ENCODE measurements at regions not wholly inside any gene's neighbourhood (a gene's known extent, or its start where the extent isn't known, plus 50 kb on each side); places are given as distances from the start of the nearest gene placed in this dataset.

DNA sequence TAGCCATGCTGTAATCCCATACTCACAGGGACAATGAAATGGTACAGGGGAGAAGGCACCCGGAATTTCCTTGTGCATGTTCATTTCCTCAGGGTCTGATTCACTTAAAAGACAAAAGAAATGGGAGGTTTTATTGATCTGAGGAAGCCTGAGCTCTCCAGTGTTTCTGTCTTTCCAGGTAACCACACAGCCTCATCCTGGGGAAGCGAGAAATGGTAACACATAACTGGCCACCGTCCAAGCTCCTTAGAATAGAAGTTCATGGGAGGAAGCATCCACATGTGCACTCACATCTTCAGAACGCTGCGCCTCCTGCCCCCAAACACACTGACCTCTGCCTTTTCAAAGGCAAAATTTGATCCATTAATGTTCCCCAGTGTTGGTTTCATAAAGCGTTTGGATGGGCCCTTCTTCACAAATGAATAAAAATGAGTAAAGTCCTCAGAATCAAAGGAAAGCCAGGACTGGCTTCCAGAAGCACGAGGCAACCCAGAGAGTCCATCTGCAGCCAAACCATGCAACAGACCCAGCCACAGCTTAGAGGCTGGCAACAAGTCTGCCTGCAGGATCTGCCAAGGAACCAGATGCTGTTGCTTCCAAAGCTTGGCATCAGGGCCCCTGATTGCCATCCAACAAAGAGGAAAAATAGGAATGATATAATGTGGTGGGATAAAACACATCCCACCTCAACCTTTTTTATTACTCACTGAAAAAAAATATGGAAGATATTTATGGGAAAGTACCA, 120.3 kb downstream of the ZBTB18 start:
- Histone ChIP-seq H3K79me2 (ENCODE audit: low read depth) (no peaks in the 10 kb centered on the region), H3F3A (ENCODE audit: insufficient read depth, low read depth) (no peaks in the 10 kb centered on the region), H3K27ac (no peak overlapping the region), H3K9me3 (ENCODE audit: insufficient read depth, low read depth) (no peaks in the 10 kb centered on the region), H4K20me1 (ENCODE audit: insufficient read depth) (no peaks in the 10 kb centered on the region), H3K4me3 (no peak overlapping the region), H3K4me1 (replicated peaks; ENCODE audit: insufficient read depth) (no peaks in the 10 kb centered on the region; the same call in 1 of the 2 replicates), H3K9me2 (ENCODE audit: insufficient read depth) (no peaks in the 10 kb centered on the region), H2AFZ (no peak overlapping the region), H3K36me3 (ENCODE audit: low read depth) (no peaks in the 10 kb centered on the region), H3K4me2 (no peak overlapping the region), H3K27me3 (ENCODE audit: insufficient read depth, low read depth) (no peaks in the 10 kb centered on the region)
- TF ChIP-seq CTCF (conservative IDR thresholded peaks at IDR 0.05) (no peak), EZH2 (IDR thresholded peaks at IDR 0.05; ENCODE audit: low read depth) (no peak)
- DNase-seq = no peak
- intact Hi-C loops (cut with micrococcal nuclease; ENCODE audit: unreplicated experiment) = no loop called here
- BruUV-seq (replicated peaks) = no TSS peak
- CTCF ChIA-PET = no interaction called here
- POLR2A ChIA-PET (ENCODE audit: unreplicated experiment) = no interaction called here

- no peaks in the 10 kb centered on the region for H3K9me2 ChIP-seq (ENCODE audit: insufficient read depth)
- TF ChIP-seq CTCF (conservative IDR thresholded peaks at IDR 0.05) = no peak
- no peak for TF ChIP-seq EZH2 (IDR thresholded peaks at IDR 0.05; ENCODE audit: low read depth)
- H3F3A ChIP-seq (ENCODE audit: insufficient read depth, low read depth) = no peaks in the 10 kb centered on the region
- no peak for DNase-seq
- H3K9me3 ChIP-seq (ENCODE audit: insufficient read depth, low read depth) = no peaks in the 10 kb centered on the region
- no peak overlapping the region for H3K4me3 ChIP-seq
- CTCF ChIA-PET = no interaction called here
- no peak overlapping the region for H3K4me2 ChIP-seq
- H3K27me3 ChIP-seq (ENCODE audit: insufficient read depth, low read depth) = no peaks in the 10 kb centered on the region
- no peak overlapping the region for H2AFZ ChIP-seq
- no peaks in the 10 kb centered on the region for H3K79me2 ChIP-seq (ENCODE audit: low read depth)
- POLR2A ChIA-PET (ENCODE audit: unreplicated experiment) = interaction anchor here (0.6 kb wide), 1 partner anchor 58 kb away, joined by 4 read pairs; no protein-coding TSS in a partner anchor
- H3K36me3 ChIP-seq (ENCODE audit: low read depth) = no peaks in the 10 kb centered on the region
- H4K20me1 ChIP-seq (ENCODE audit: insufficient read depth) = no peaks in the 10 kb centered on the region
- intact Hi-C loops (cut with micrococcal nuclease; ENCODE audit: unreplicated experiment) = no loop called here
- no peak overlapping the region for H3K27ac ChIP-seq
- no TSS peak for BruUV-seq (replicated peaks)
- H3K4me1 ChIP-seq (replicated peaks; ENCODE audit: insufficient read depth) = no peaks in the 10 kb centered on the region; the same call in 1 of the 2 replicates
Observed at GRCh38 chr1:244173240-244173639, 122.2 kb downstream of the ZBTB18 start.

GRCh38 chr1:244173769-244174168, 122.7 kb downstream of the ZBTB18 start:
- BruUV-seq (replicated peaks) = no TSS peak
- TF ChIP-seq CTCF (conservative IDR thresholded peaks at IDR 0.05) (no peak), EZH2 (IDR thresholded peaks at IDR 0.05; ENCODE audit: low read depth) (no peak)
- no peaks in the 10 kb centered on the region; the same call in 1 of the 2 replicates for H3K4me1 ChIP-seq (replicated peaks; ENCODE audit: insufficient read depth)
- H3K36me3 ChIP-seq (ENCODE audit: low read depth) = no peaks in the 10 kb centered on the region
- H3K4me2 ChIP-seq = no peak overlapping the region
- intact Hi-C loops (cut with micrococcal nuclease; ENCODE audit: unreplicated experiment) = no loop called here
- DNase-seq = no peak
- no peak overlapping the region for H2AFZ ChIP-seq
- no peaks in the 10 kb centered on the region for H3K79me2 ChIP-seq (ENCODE audit: low read depth)
- no peaks in the 10 kb centered on the region for H4K20me1 ChIP-seq (ENCODE audit: insufficient read depth)
- no peak overlapping the region for H3K4me3 ChIP-seq
- no peaks in the 10 kb centered on the region for H3F3A ChIP-seq (ENCODE audit: insufficient read depth, low read depth)
- ChIA-PET CTCF (no interaction called here), POLR2A (ENCODE audit: unreplicated experiment) (interaction anchor here (0.6 kb wide), 1 partner anchor 58 kb away, joined by 4 read pairs; no protein-coding TSS in a partner anchor)
- H3K9me3 ChIP-seq (ENCODE audit: insufficient read depth, low read depth) = no peaks in the 10 kb centered on the region
- no peaks in the 10 kb centered on the region for H3K9me2 ChIP-seq (ENCODE audit: insufficient read depth)
- H3K27ac ChIP-seq = no peak overlapping the region
- H3K27me3 ChIP-seq (ENCODE audit: insufficient read depth, low read depth) = no peaks in the 10 kb centered on the region

Data from PC-9 (cell line).